ENCODE measurements at regions not wholly inside any gene's neighbourhood (a gene's known extent, or its start where the extent isn't known, plus 50 kb on each side); places are given as distances from the start of the nearest gene placed in this dataset.
"Not testable (repeated sequence)": the region's sequence is repeated elsewhere in the genome, so short reads cannot be mapped to it uniquely, and the experiment has no call there.

GRCh38 chr20:30916404-30916803 lies 341.1 kb upstream of the DEFB115 start:
- not testable (repeated sequence) for TF ChIP-seq POLR2A (IDR thresholded peaks at IDR 0.05; ENCODE audit: low read length); GATA1 (IDR thresholded peaks at IDR 0.05; ENCODE audit: low read depth, low read length)

Measured in erythroblast (primary cell).